ENCODE measurements at regions not wholly inside any gene's neighbourhood (a gene's known extent, or its start where the extent isn't known, plus 50 kb on each side); places are given as distances from the start of the nearest gene placed in this dataset.

DNA sequence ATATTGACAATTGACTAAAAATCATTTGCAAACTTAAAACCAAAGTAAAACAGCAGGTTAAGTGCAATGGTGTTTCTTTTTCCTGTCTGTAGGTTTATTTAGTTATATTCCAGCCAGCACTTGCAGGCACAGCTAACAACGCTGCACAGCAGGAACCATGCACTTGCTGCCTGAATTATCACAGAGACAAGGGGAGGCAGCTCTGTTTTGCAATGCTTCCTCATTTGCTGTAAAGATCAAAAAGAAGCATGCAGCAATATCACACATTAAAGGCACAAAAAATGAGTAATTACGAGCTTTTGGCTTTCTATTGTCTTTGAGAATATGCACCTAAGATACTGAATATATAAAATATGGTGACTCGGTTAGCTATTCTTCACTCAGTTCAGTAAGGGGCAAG lies 241.9 kb downstream of the EPHA7 start:
- no peak overlapping the region for H2BK20ac ChIP-seq (ENCODE audit: low read length)
- H4K20me1 ChIP-seq (replicated peaks in 1 of 2; ENCODE audit: control insufficient read depth in 1 of 2, insufficient read depth in 2 of 2, low read length in 2 of 2): no peaks in the 10 kb centered on the region
- H3K9me3 ChIP-seq (ENCODE audit: insufficient read depth in 2 of 2, low read depth in 1 of 2, low read length in 1 of 2): no peaks in the 10 kb centered on the region
- no peak overlapping the region for H3K18ac ChIP-seq (ENCODE audit: extremely low read depth, low read length)
- H4K8ac ChIP-seq (ENCODE audit: extremely low read depth, insufficient read depth, low read length): no peak overlapping the region
- peaks cover 0 to 2% (median 0%) of the 10 kb centered on the region in 4 experiments; a peak in 1 of 7 replicates for H3K4me1 ChIP-seq (replicated peaks in 1 of 4; ENCODE audit: control insufficient read depth in 3 of 4, insufficient read depth in 4 of 4, low read length in 3 of 4)
- no peaks in the 10 kb centered on the region for H3K36me3 ChIP-seq (ENCODE audit: control insufficient read depth in 2 of 4, insufficient read depth in 4 of 4, low read length in 3 of 4)
- no peak overlapping the region for H3K56ac ChIP-seq (replicated peaks; ENCODE audit: insufficient read length, low read depth, low read length)
- H3K79me1 ChIP-seq (ENCODE audit: low read depth, low read length): no peaks in the 10 kb centered on the region
- no peak overlapping the region for H3K27ac ChIP-seq (ENCODE audit: low read depth, low read length)
- H3K9ac ChIP-seq (replicated peaks in 1 of 4; ENCODE audit: extremely low read depth in 1 of 4, low read depth in 3 of 4, low read length in 3 of 4): no peak overlapping the region
- H2BK15ac ChIP-seq (ENCODE audit: low read length): no peak overlapping the region
- CTCF ChIA-PET (ENCODE audit: partially characterized antibody): no interaction called here
- no peak overlapping the region for H2AK5ac ChIP-seq (ENCODE audit: low read depth, low read length)
- peaks cover 2% of the 10 kb centered on the region; the same call in 1 of the 2 replicates for H3K23me2 ChIP-seq (ENCODE audit: low read depth, low read length)
- 78% methylated on average over 3 of the region's 3 CpGs; no CpG with 5 or more reads in 1 of the 2 experiments for WGBS, 2 experiments (ENCODE audit: extremely low coverage in 1 of 2, insufficient coverage in 1 of 2, insufficient read length in 1 of 2, insufficient replicate concordance in 2 of 2, low coverage in 1 of 2, low lambda C conversion rate in 2 of 2, missing lambda C conversion rate in 1 of 2)
- H4K91ac ChIP-seq (replicated peaks; ENCODE audit: insufficient read length, low read length): no peak overlapping the region
- H3K23ac ChIP-seq (ENCODE audit: insufficient read length): no peak overlapping the region
- H4K5ac ChIP-seq (ENCODE audit: insufficient read length, low read depth, low read length): no peak overlapping the region
- H3K4me2 ChIP-seq (ENCODE audit: insufficient read depth in 1 of 2, low read depth in 2 of 2, low read length in 2 of 2): no peak overlapping the region
- H3K27me3 ChIP-seq (replicated peaks in 1 of 4; ENCODE audit: control insufficient read depth in 3 of 4, extremely low read depth in 1 of 4, insufficient read depth in 3 of 4, low read length in 3 of 4): no peaks in the 10 kb centered on the region
- no peak overlapping the region for H2BK120ac ChIP-seq (replicated peaks; ENCODE audit: low read depth, low read length)
- FAIRE-seq (no peak), DNase-seq (ENCODE audit: low read depth in 1 of 2, low spot score in 2 of 2) (no peak)
- H3K14ac ChIP-seq (ENCODE audit: insufficient read length): no peak overlapping the region
- no peak overlapping the region for H2BK5ac ChIP-seq (ENCODE audit: low read depth, low read length)
- no peaks in the 10 kb centered on the region for H3K79me2 ChIP-seq (ENCODE audit: control insufficient read depth in 1 of 2, insufficient read depth in 2 of 2, low read length in 2 of 2)
- H2BK12ac ChIP-seq (ENCODE audit: low read depth, low read length): no peak overlapping the region
- no peak for TF ChIP-seq SP4 (IDR thresholded peaks at IDR 0.05; ENCODE audit: low read length)
- no peak for TF ChIP-seq TAF1 (IDR thresholded peaks at IDR 0.05; ENCODE audit: low read depth, low read length)
- TF ChIP-seq RAD21 (IDR thresholded peaks at IDR 0.05 in 1 of 2, conservative IDR thresholded peaks at IDR 0.05 in 1 of 2; ENCODE audit: low read depth in 2 of 2, low read length in 2 of 2): no peak
- TF ChIP-seq SIN3A (conservative IDR thresholded peaks at IDR 0.05 in 1 of 2, IDR thresholded peaks at IDR 0.05 in 1 of 2; ENCODE audit: low read depth in 1 of 2, low read length in 2 of 2): no peak
- TF ChIP-seq YY1 (IDR thresholded peaks at IDR 0.05; ENCODE audit: low read depth, low read length): no peak
- TF ChIP-seq POLR2AphosphoS5 (IDR thresholded peaks at IDR 0.05; ENCODE audit: low read depth, low read length): no peak
- no peak for TF ChIP-seq CTBP2 (IDR thresholded peaks at IDR 0.05; ENCODE audit: borderline replicate concordance, insufficient read depth, insufficient read length, low read length)
- TF ChIP-seq RBBP5 (IDR thresholded peaks at IDR 0.05; ENCODE audit: borderline replicate concordance, low read depth, low read length): no peak
- no peak for TF ChIP-seq CREB1 (IDR thresholded peaks at IDR 0.05)
- no peak overlapping the region for H3K4me3 ChIP-seq (ENCODE audit: extremely low read depth in 1 of 4, insufficient read depth in 2 of 4, low read depth in 3 of 4, low read length in 4 of 4)
- H3K4ac ChIP-seq (replicated peaks; ENCODE audit: insufficient read length, low read depth, low read length): no peak overlapping the region
- H2AFZ ChIP-seq (ENCODE audit: low read length): no peak overlapping the region
- POLR2A ChIA-PET (ENCODE audit: partially characterized antibody): no interaction called here

Measured in H1 (cell line).